SK-N-SH treated with all-trans-retinoic acid at 6 μM for 48 hours (cell line): ENCODE measurements at regions not wholly inside any gene's neighbourhood (a gene's known extent, or its start where the extent isn't known, plus 50 kb on each side); places are given as distances from the start of the nearest gene placed in this dataset.

Experiments used
- ATAC-seq: fragments of 200-7000 bp; cut with Tn5 transposase; 3 replicates; pipeline ENCODE4 v1.9.1; 2020; ENCODE audit warnings: mild to moderate bottlenecking, moderate library complexity
- ARNTL ChIP-seq: fragments of 450-650 bp; formaldehyde crosslinking; IDR thresholded peaks from 2 replicates; pipeline ENCODE4 v1.5.0; 2020; ENCODE audit warnings: low read depth, mild to moderate bottlenecking, moderate library complexity, borderline replicate concordance
- BACH2 ChIP-seq: fragments of 250-450 bp; sonication (Bioruptor Pico); IDR thresholded peaks from 2 replicates; pipeline ENCODE4 v1.9.0; 2021; ENCODE audit warnings: mild to moderate bottlenecking, borderline replicate concordance
- CREB5 ChIP-seq: fragments of 250-450 bp; sonication (Bioruptor Pico); IDR thresholded peaks from 2 replicates; pipeline ENCODE4 v1.5.1; 2020; ENCODE audit warnings: low read depth, mild to moderate bottlenecking, moderate library complexity
- CSDC2 ChIP-seq: fragments of 250-450 bp; sonication (Bioruptor Pico); IDR thresholded peaks from 2 replicates; pipeline ENCODE4 v1.5.0; 2020; ENCODE audit warnings: mild to moderate bottlenecking, moderate library complexity
- CSRNP3 ChIP-seq: fragments of 250-450 bp; sonication (Bioruptor Pico); IDR thresholded peaks from 2 replicates; pipeline ENCODE4 v1.5.1; 2021; ENCODE audit warnings: mild to moderate bottlenecking, moderate library complexity
- ESRRG ChIP-seq: fragments of 250-450 bp; sonication (Bioruptor Pico); IDR thresholded peaks from 2 replicates; pipeline ENCODE4 v1.6.1; 2021; ENCODE audit warnings: mild to moderate bottlenecking
- GLIS3 ChIP-seq: fragments of 250-450 bp; sonication (Bioruptor Pico); IDR thresholded peaks from 2 replicates; pipeline ENCODE4 v1.5.0; 2020; ENCODE audit warnings: mild to moderate bottlenecking, moderate library complexity
- ISL1 ChIP-seq: fragments of 250-450 bp; sonication (Bioruptor Pico); IDR thresholded peaks from 2 replicates; pipeline ENCODE4 v2.1.2; 2022; ENCODE audit warnings: mild to moderate bottlenecking, moderate library complexity
- OSR1 ChIP-seq: fragments of 250-450 bp; sonication (Bioruptor Pico); IDR thresholded peaks from 2 replicates; pipeline ENCODE4 v1.8.0; 2022; ENCODE audit warnings: moderate library complexity, mild to moderate bottlenecking, inconsistent platforms
- PATZ1 ChIP-seq: fragments of 250-450 bp; sonication (Bioruptor Pico); IDR thresholded peaks from 2 replicates; pipeline ENCODE4 v1.8.0; 2020; ENCODE audit warnings: mild to moderate bottlenecking, moderate library complexity, borderline replicate concordance
- PPARA ChIP-seq: fragments of 250-450 bp; sonication (Bioruptor Pico); IDR thresholded peaks from 2 replicates; pipeline ENCODE4 v1.5.0; 2020; ENCODE audit warnings: mild to moderate bottlenecking, borderline replicate concordance
- RARB ChIP-seq: fragments of 250-450 bp; sonication (Bioruptor Pico); IDR thresholded peaks from 2 replicates; pipeline ENCODE4 v1.8.0; 2021; ENCODE audit warnings: mild to moderate bottlenecking, moderate library complexity
- SNAI2 ChIP-seq: fragments of 250-450 bp; sonication (Bioruptor Pico); IDR thresholded peaks from 2 replicates; pipeline ENCODE4 v1.5.0; 2020; ENCODE audit warnings: mild to moderate bottlenecking, moderate library complexity
- TCF4 ChIP-seq: fragments of 250-450 bp; sonication (Bioruptor Pico); IDR thresholded peaks from 2 replicates; pipeline ENCODE4 v1.8.0; 2021; ENCODE audit warnings: mild to moderate bottlenecking, moderate library complexity, borderline replicate concordance
- TOX ChIP-seq: fragments of 250-450 bp; sonication (Bioruptor Pico); IDR thresholded peaks from 2 replicates; pipeline ENCODE4 v1.8.0; 2021; ENCODE audit warnings: mild to moderate bottlenecking, moderate library complexity, borderline replicate concordance
- TSHZ2 ChIP-seq: fragments of 250-450 bp; sonication (Bioruptor Pico); IDR thresholded peaks from 2 replicates; pipeline ENCODE4 v1.5.0; 2020; ENCODE audit warnings: mild to moderate bottlenecking, moderate library complexity
- ZC3H10 ChIP-seq: fragments of 250-450 bp; sonication (Bioruptor Pico); IDR thresholded peaks from 2 replicates; pipeline ENCODE4 v1.5.1; 2021; ENCODE audit warnings: mild to moderate bottlenecking, moderate library complexity
- ZFP3 ChIP-seq: fragments of 250-450 bp; sonication (Bioruptor Pico); IDR thresholded peaks from 2 replicates; pipeline ENCODE4 v1.5.0; 2020; ENCODE audit warnings: mild to moderate bottlenecking, moderate library complexity
- ZFP30 ChIP-seq: fragments of 450-650 bp; formaldehyde crosslinking; IDR thresholded peaks from 2 replicates; pipeline ENCODE4 v1.5.0; 2022; ENCODE audit warnings: mild to moderate bottlenecking, moderate library complexity
- ZNF565 ChIP-seq: fragments of 450-650 bp; formaldehyde crosslinking; conservative IDR thresholded peaks from 2 replicates; pipeline ENCODE4 v1.5.0; 2020; ENCODE audit warnings: low read depth, mild to moderate bottlenecking, moderate library complexity
- ZNF70 ChIP-seq: fragments of 450-650 bp; formaldehyde crosslinking; IDR thresholded peaks from 2 replicates; pipeline ENCODE4 v1.5.0; 2020; ENCODE audit warnings: mild to moderate bottlenecking, moderate library complexity

GRCh38 chr15:62454567-62455172 is 289.6 kb upstream of the C2CD4B start:
- TF ChIP-seq CSDC2 (CRISPR knock-in tag) (no peak), ZC3H10 (CRISPR knock-in tag) (no peak), TSHZ2 (CRISPR knock-in tag) (no peak), TCF4 (CRISPR knock-in tag) (no peak), BACH2 (CRISPR knock-in tag) (no peak), TOX (no peak), ZFP30 (CRISPR knock-in tag) (no peak), PPARA (CRISPR knock-in tag) (no peak), CREB5 (no peak), RARB (no peak), OSR1 (CRISPR knock-in tag) (no peak), ZNF565 (CRISPR knock-in tag) (no peak), CSRNP3 (no peak), GLIS3 (CRISPR knock-in tag) (no peak), ARNTL (no peak), ZNF70 (no peak), PATZ1 (no peak), ZFP3 (CRISPR knock-in tag) (no peak), SNAI2 (CRISPR knock-in tag) (no peak), ISL1 (no peak)
- ATAC-seq, result no peak

GRCh38 chr15:62455441-62455921 is 290.4 kb upstream of the C2CD4B start:
- TF ChIP-seq OSR1 (CRISPR knock-in tag) (no peak), ISL1 (no peak), CSDC2 (CRISPR knock-in tag) (no peak), ZFP30 (CRISPR knock-in tag) (no peak), ESRRG (CRISPR knock-in tag) (no peak), BACH2 (CRISPR knock-in tag) (no peak), CSRNP3 (no peak), ARNTL (no peak), ZFP3 (CRISPR knock-in tag) (no peak), RARB (no peak), ZNF70 (no peak)
- ATAC-seq, result no peak
